Loucy (cell line): ENCODE measurements at regions not wholly inside any gene's neighbourhood (a gene's known extent, or its start where the extent isn't known, plus 50 kb on each side); places are given as distances from the start of the nearest gene placed in this dataset.

Source experiments
- CTCF ChIP-seq: fragments of 200-600 bp; sonication (generic); conservative IDR thresholded peaks from 2 replicates; pipeline ENCODE4 v1.5.1; 2014; ENCODE audit warnings: mild to moderate bottlenecking, antibody characterized with exemption, low read length
- EZH2phosphoT487 ChIP-seq: fragments of 200-600 bp; IDR thresholded peaks from 2 replicates; pipeline ENCODE4 v1.6.1; 2018; ENCODE audit warnings: antibody characterized with exemption, mild to moderate bottlenecking, moderate library complexity, borderline replicate concordance

GRCh38 chr7:159311172-159311494, 166.5 kb upstream of the VIPR2 start:
- TF ChIP-seq CTCF (no peak), EZH2phosphoT487 (no peak)
